ENCODE measurements at regions not wholly inside any gene's neighbourhood (a gene's known extent, or its start where the extent isn't known, plus 50 kb on each side); places are given as distances from the start of the nearest gene placed in this dataset.

GRCh38 chr6:47360388-47360787, 50.7 kb upstream of the TNFRSF21 start:
- DNase-seq (ENCODE audit: low spot score) = no peak

DNA sequence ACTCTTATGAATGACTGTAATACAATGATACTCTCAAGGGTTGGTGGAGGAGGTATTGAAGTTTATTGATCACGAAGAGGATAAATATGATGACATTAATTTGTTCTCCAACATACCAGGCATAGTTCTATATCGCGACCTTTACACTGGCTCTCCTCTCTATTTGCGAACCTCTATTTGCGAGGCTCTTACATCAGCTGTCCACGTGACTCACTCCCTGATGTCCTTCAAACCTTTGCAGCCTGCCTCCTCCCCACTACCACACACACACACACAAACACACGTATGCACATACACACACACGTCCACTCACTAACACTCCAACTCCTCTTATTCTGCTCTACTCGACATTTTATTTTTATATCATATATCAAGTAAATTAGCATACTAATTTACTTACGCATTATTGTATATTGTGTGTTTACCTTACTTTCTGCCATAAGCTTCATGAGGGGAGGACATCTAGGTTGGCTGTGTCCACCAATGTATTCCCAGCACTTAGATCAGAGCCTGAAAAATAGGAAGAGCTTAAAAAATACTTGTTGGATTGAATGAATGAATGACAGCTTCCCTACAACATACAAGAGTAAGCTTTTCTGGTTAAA, 53.3 kb upstream of the TNFRSF21 start:
- no peak for DNase-seq (ENCODE audit: low spot score)

DNA sequence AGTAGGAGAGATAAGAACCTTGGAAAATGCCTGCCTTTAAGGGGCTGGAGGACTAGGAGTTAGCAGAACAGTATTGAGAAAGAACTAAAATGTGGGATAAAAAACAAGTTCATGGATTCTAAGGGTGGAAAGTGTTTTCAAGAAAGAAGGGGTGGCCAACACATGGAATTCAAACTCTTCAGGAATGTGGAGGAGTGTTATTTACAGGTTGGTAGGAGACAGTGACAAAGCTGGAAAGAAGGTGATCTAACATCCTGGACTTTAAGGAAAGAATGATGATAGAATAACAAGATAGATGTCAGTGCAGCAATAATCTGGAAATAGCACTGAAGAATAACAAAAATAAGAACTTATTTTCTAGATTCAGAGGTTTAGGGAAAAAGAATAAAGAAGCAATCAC, 54.0 kb upstream of the TNFRSF21 start:
- no peak for DNase-seq (ENCODE audit: low spot score)

DNA sequence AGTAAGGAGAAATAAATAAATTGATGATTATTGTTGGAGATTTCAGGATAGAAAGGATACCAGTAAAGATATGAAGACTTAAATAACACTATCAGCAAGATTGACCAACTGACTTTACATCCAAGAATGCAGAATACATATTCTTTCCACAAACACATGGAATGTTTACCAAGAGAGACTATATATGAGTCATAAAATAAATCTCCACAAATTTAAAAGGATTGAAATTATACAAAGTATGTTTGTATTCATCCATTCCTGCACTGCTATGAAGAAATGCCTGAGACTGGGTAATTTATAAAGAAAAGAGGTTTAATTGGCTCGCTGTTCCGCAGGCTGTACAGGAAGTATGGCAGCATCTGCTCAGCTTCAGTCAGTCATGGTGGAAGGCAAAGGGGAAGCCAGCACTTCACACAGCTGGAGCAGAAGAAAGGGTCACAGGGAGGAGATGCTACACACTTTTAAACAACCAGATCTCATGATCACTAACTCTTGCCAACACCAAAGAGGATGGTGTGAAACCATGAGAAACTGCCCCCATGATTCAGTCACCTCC, 56.7 kb upstream of the TNFRSF21 start:
- DNase-seq (ENCODE audit: low spot score) = no peak

DNA sequence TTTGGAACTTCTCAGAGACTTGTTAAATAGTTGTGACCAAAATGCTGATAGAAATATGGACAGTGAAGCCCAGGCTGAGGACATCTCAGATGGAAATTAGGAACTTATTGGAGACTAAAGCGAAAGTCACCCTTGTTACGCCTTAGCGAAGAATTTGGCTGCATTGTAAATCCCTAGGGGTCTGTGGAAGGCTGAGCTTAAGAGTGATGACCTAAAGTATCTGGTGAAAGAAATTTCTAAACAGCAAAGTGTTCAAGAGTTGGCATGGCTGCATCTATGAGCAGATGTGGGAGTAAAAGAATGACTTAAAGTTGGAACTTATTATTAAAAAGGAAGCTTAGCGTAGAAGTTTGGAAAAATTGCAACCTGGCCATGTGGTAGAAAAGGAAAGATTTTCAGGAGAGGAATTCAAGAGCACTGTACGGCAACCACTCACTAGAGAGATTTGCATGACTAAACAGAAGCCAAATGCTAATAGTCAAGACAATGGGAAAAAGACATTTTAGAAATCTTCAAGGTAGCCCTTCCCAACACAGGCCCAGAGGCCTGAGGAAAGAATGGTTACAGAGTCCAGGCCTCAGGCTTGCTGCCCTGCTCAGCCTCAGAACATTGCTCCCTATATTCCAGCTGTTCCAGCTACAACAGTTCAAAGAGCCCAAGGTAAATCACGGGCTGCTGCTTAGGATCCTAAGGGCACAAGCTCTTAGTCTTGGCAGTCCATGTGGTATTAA, 61.6 kb upstream of the TNFRSF21 start:
- no peak for DNase-seq (ENCODE audit: low spot score)

- DNase-seq (ENCODE audit: low spot score) = no peak
Observed at GRCh38 chr6:47371870-47372255, 62.2 kb upstream of the TNFRSF21 start.

GRCh38 chr6:47372318-47372717, 62.6 kb upstream of the TNFRSF21 start:
- no peak for DNase-seq (ENCODE audit: low spot score)

GRCh38 chr6:47375426-47375825, 65.7 kb upstream of the TNFRSF21 start:
- DNase-seq (ENCODE audit: low spot score) = no peak

- no peak for DNase-seq (ENCODE audit: low spot score)
Observed at GRCh38 chr6:47376930-47377329, 67.2 kb upstream of the TNFRSF21 start.

DNA sequence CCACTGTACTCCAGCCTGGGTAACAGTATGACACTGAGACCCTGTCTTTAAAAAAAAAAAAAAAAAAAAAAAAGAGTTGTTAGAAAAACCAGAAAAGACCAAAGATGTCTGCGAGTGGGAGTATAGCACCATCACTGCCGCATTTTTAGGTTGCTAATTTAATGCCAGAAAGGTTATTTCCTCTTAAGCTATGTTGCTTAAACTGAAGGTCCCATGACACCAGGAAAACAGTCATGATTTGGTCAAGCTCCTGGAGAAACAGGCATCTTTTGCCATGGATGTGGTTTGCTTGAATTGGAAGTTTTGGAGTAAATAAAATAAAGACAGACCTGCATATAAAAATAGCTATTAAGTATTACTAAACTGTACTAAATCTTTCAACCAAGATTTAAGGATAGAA, 68.3 kb upstream of the TNFRSF21 start:
- DNase-seq (ENCODE audit: low spot score) = no peak

DNA sequence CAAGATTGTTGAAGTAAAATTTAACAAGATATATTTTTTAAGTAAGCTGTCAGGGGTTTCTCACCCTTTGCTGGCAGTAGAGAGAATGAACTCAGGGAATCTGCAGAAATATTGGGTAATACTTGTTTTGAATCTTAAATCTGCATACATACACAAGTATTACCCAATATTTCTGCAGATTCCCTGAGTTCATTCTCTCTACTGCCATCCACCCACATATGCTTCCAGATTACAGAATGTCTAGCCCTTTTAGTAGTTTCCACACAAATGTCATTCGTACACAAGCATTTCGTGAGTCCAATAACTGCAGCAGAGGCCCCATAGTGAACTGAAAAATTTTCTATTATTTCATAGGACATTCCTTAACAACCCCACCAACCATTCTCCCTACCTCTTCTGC, 69.6 kb upstream of the TNFRSF21 start:
- no peak for DNase-seq (ENCODE audit: low spot score)

- no peak for DNase-seq (ENCODE audit: low spot score)
Observed at GRCh38 chr6:47380251-47380650, 70.5 kb upstream of the TNFRSF21 start.

DNA sequence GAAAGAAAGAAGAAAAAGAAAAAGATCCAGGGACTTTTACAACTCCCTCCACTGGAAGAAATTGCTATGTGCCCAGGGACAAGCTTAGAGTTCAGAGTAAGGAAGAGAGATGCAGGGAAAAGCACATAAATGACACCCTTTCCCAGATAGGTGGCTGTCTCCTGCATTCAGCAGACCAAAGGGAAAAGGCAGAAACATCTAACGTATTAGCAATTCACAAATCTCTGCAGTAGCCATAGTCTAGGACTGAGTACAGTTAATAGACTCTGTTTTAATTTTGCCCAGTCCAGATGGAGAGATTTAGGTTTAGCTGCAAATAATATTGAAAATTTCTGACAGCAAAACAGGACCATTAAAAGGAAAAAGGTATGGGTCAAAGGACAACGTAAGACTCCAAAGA, 71.3 kb upstream of the TNFRSF21 start:
- no peak for DNase-seq (ENCODE audit: low spot score)

GRCh38 chr6:47383360-47383759, 73.7 kb upstream of the TNFRSF21 start:
- no peak for DNase-seq (ENCODE audit: low spot score)

- DNase-seq (ENCODE audit: low spot score) = no peak
Observed at GRCh38 chr6:47391675-47392074, 82.0 kb upstream of the TNFRSF21 start.

DNA sequence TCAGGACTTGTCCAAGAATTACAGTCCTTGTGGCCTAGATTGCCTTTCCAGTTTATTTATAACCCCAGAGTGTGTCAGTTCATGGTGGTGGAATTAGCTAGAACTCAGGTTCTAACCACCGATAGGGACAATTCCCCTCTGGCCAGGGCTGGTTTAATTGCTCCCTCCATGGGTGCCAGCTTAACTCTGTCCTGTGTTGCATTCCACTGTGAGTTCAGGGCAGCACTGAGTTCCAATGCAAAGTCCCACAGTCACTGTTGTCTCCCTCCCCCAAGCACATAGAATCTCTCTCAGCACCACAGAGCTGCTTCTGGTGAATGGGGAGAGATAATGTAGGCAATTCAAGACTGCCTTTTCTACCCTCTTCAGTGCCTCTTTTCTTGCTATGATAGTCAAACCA, 82.5 kb upstream of the TNFRSF21 start:
- DNase-seq (ENCODE audit: low spot score) = no peak

- DNase-seq (ENCODE audit: low spot score) = no peak
Observed at GRCh38 chr6:47396401-47397069, 81.1 kb upstream of the CD2AP start.

GRCh38 chr6:47400581-47400980, 77.0 kb upstream of the CD2AP start:
- no peak for DNase-seq (ENCODE audit: low spot score)

DNA sequence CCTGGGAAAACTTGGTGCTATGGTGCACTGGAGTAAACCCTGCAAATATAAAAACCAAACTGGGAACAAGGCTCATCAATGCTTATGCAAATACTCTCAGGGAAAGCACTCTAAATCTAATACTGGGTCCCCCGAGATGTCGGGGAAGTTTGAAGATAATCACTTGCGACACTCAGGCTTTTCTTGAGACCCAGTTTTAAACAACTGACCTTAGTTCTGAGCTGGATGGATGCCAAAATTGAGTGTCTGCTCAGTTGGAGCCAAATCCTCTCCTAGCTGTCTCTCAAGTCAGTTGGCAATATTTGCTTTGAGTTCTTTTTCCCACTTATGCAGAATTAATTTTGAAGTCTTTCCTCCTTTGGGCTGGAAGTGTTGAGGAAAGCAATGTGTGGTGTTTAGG, 75.5 kb upstream of the CD2AP start:
- DNase-seq (ENCODE audit: low spot score) = no peak

GRCh38 chr6:47403056-47403455, 74.5 kb upstream of the CD2AP start:
- no peak for DNase-seq (ENCODE audit: low spot score)

DNA sequence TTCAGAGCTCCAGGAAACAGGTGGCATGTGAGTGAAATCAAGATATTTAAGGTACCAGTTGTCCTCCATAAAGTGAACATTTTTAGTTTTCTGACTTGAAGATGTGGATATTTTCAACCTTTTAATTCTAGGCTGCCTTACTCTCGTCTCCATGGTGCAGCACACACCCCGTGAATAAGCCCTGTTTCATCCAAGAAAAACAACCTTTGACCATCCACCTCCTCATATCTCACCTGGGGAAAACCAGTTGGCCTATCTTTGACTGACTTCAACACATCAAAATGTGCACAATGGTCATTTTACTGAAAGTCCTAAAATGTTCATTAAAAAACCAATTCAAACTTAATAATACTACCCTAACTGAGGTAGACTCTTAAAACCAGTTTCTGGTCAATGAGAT, 73.8 kb upstream of the CD2AP start:
- DNase-seq (ENCODE audit: low spot score) = no peak

- DNase-seq (ENCODE audit: low spot score) = no peak
Observed at GRCh38 chr6:47404435-47404834, 73.2 kb upstream of the CD2AP start.

- no peak for DNase-seq (ENCODE audit: low spot score)
Observed at GRCh38 chr6:47405273-47405672, 72.3 kb upstream of the CD2AP start.

All from H4 (cell line).